ENCODE measurements at regions not wholly inside any gene's neighbourhood (a gene's known extent, or its start where the extent isn't known, plus 50 kb on each side); places are given as distances from the start of the nearest gene placed in this dataset.

DNA sequence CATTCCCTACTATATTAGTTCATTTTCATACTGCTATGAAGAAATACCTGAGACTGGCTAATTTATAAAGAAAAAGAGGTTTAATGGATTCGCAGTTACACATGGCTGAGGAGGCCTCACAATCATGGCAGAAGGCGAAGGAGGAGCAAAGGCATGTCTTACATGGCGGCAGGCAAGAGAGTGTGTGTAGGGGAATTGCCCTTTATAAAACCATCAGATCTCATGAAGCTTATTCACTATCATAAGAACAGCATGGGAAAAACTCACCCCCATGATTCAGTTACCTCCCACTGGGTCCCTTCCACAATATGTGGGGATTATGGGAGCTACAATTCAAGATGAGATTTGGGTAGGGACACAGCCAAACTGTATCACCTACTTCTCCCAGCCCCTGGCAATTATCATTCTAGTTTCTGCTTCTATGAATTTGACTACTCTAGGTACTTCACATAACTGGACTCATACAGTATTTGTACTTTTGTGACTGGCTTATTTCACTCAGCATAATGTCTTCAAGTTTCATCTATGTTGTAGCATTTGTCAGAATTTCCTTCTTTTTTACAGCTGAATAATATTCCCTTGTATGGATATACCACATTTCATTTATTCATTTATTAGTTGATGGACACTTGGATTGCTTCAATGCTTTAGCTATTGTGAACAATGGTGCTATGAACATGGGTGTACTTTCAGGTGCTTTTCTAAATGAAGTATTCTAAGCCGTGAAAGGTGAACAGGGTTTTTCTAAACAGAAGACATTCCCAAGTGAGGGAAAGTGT lies 219.5 kb upstream of the NUDT4 start:
- TF ChIP-seq, protein P1, sequence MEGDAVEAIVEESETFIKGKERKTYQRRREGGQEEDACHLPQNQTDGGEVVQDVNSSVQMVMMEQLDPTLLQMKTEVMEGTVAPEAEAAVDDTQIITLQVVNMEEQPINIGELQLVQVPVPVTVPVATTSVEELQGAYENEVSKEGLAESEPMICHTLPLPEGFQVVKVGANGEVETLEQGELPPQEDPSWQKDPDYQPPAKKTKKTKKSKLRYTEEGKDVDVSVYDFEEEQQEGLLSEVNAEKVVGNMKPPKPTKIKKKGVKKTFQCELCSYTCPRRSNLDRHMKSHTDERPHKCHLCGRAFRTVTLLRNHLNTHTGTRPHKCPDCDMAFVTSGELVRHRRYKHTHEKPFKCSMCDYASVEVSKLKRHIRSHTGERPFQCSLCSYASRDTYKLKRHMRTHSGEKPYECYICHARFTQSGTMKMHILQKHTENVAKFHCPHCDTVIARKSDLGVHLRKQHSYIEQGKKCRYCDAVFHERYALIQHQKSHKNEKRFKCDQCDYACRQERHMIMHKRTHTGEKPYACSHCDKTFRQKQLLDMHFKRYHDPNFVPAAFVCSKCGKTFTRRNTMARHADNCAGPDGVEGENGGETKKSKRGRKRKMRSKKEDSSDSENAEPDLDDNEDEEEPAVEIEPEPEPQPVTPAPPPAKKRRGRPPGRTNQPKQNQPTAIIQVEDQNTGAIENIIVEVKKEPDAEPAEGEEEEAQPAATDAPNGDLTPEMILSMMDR (IDR thresholded peaks at IDR 0.05; ENCODE audit: extremely low read depth, low read depth, low read length): no peak
- H4K20me1 ChIP-seq (ENCODE audit: insufficient read depth, low read length): no peaks in the 10 kb centered on the region
- H3K79me2 ChIP-seq (ENCODE audit: insufficient read depth, low read length): no peaks in the 10 kb centered on the region
- no peak overlapping the region for H3K4me2 ChIP-seq (ENCODE audit: insufficient read depth, low read length)
- H2AFZ ChIP-seq (ENCODE audit: low read length): no peak overlapping the region
- H3K27ac ChIP-seq (ENCODE audit: low read depth, low read length): no peak overlapping the region
- DNase-seq (ENCODE audit: insufficient read length, low spot score, missing footprints): no peak
- no peaks in the 10 kb centered on the region for H3K36me3 ChIP-seq (ENCODE audit: insufficient read depth, low read length)
- no peak overlapping the region for H3K4me3 ChIP-seq (ENCODE audit: insufficient read depth, low read length)
- H3K27me3 ChIP-seq (ENCODE audit: insufficient read depth, low read length): no peaks in the 10 kb centered on the region
- peaks cover 8% of the 10 kb centered on the region for H3K4me1 ChIP-seq (ENCODE audit: insufficient read depth, low read length)
- H3K9me3 ChIP-seq (ENCODE audit: low read depth, low read length): no peaks in the 10 kb centered on the region

GRCh38 chr12:93163260-93164036 lies 214.3 kb upstream of the NUDT4 start:
- no peak overlapping the region for H2AFZ ChIP-seq (ENCODE audit: low read length)
- no peak overlapping the region for H3K4me3 ChIP-seq (ENCODE audit: insufficient read depth, low read length)
- no peaks in the 10 kb centered on the region for H3K9me3 ChIP-seq (ENCODE audit: low read depth, low read length)
- H3K79me2 ChIP-seq (ENCODE audit: insufficient read depth, low read length): no peaks in the 10 kb centered on the region
- no peaks in the 10 kb centered on the region for H3K36me3 ChIP-seq (ENCODE audit: insufficient read depth, low read length)
- H4K20me1 ChIP-seq (ENCODE audit: insufficient read depth, low read length): no peaks in the 10 kb centered on the region
- H3K27ac ChIP-seq (ENCODE audit: low read depth, low read length): peak overlapping the region; percentile 18
- no peak overlapping the region for H3K4me2 ChIP-seq (ENCODE audit: insufficient read depth, low read length)
- DNase-seq (ENCODE audit: insufficient read length, low spot score, missing footprints): no peak
- H3K27me3 ChIP-seq (ENCODE audit: insufficient read depth, low read length): no peaks in the 10 kb centered on the region
- TF ChIP-seq, protein P1 (IDR thresholded peaks at IDR 0.05; ENCODE audit: extremely low read depth, low read depth, low read length): no peak
- H3K4me1 ChIP-seq (ENCODE audit: insufficient read depth, low read length): peaks cover 8% of the 10 kb centered on the region

GRCh38 chr12:93164103-93164880 lies 213.4 kb upstream of the NUDT4 start:
- Histone ChIP-seq H3K4me2 (ENCODE audit: insufficient read depth, low read length) (no peak overlapping the region), H3K27me3 (ENCODE audit: insufficient read depth, low read length) (no peaks in the 10 kb centered on the region), H3K79me2 (ENCODE audit: insufficient read depth, low read length) (no peaks in the 10 kb centered on the region), H3K9me3 (ENCODE audit: low read depth, low read length) (no peaks in the 10 kb centered on the region), H3K4me3 (ENCODE audit: insufficient read depth, low read length) (no peak overlapping the region), H3K27ac (ENCODE audit: low read depth, low read length) (peak overlapping the region; percentile 18), H4K20me1 (ENCODE audit: insufficient read depth, low read length) (no peaks in the 10 kb centered on the region), H2AFZ (ENCODE audit: low read length) (no peak overlapping the region), H3K36me3 (ENCODE audit: insufficient read depth, low read length) (no peaks in the 10 kb centered on the region), H3K4me1 (ENCODE audit: insufficient read depth, low read length) (peaks cover 8% of the 10 kb centered on the region)
- TF ChIP-seq, protein P1 (IDR thresholded peaks at IDR 0.05; ENCODE audit: extremely low read depth, low read depth, low read length): no peak
- no peak for DNase-seq (ENCODE audit: insufficient read length, low spot score, missing footprints)

All from osteoblast (primary cell).